ENCODE measurements at regions not wholly inside any gene's neighbourhood (a gene's known extent, or its start where the extent isn't known, plus 50 kb on each side); places are given as distances from the start of the nearest gene placed in this dataset.

GRCh38 chr7:46214526-46214925 lies 293.5 kb upstream of the IGFBP3 start:
- no peak for DNase-seq

- no peak for DNase-seq
These were observed 292.1 kb upstream of the IGFBP3 start for GRCh38 chr7:46213154-46213537.

- no peak for DNase-seq
These were observed 291.5 kb upstream of the IGFBP3 start for GRCh38 chr7:46212425-46213153.

GRCh38 chr7:46210467-46210866 lies 289.4 kb upstream of the IGFBP3 start:
- DNase-seq: no peak

- DNase-seq: no peak
These were observed 288.7 kb upstream of the IGFBP3 start for GRCh38 chr7:46209611-46210388.

GRCh38 chr7:46208635-46209525 lies 287.8 kb upstream of the IGFBP3 start:
- DNase-seq: no peak

- no peak for DNase-seq
These were observed 287.0 kb upstream of the IGFBP3 start for GRCh38 chr7:46207931-46208634.

- no peak for DNase-seq
These were observed 285.5 kb upstream of the IGFBP3 start for GRCh38 chr7:46206476-46207060.

- no peak for DNase-seq
These were observed 284.4 kb upstream of the IGFBP3 start for GRCh38 chr7:46205478-46205877.

- no peak for DNase-seq
These were observed 282.9 kb upstream of the IGFBP3 start for GRCh38 chr7:46203926-46204325.

GRCh38 chr7:46202379-46202778 lies 281.3 kb upstream of the IGFBP3 start:
- no peak for DNase-seq

GRCh38 chr7:46201961-46202360 lies 280.9 kb upstream of the IGFBP3 start:
- DNase-seq: no peak

- no peak for DNase-seq
These were observed 277.6 kb upstream of the IGFBP3 start for GRCh38 chr7:46198701-46199100.

GRCh38 chr7:46197785-46198540 lies 276.9 kb upstream of the IGFBP3 start:
- DNase-seq: no peak

- DNase-seq: no peak
These were observed 274.9 kb upstream of the IGFBP3 start for GRCh38 chr7:46195934-46196333.

- no peak for DNase-seq
These were observed 271.2 kb upstream of the IGFBP3 start for GRCh38 chr7:46192271-46192670.

- no peak for DNase-seq
These were observed 270.7 kb upstream of the IGFBP3 start for GRCh38 chr7:46191776-46192175.

GRCh38 chr7:46191296-46191695 lies 270.2 kb upstream of the IGFBP3 start:
- no peak for DNase-seq

GRCh38 chr7:46189255-46189790 lies 268.3 kb upstream of the IGFBP3 start:
- DNase-seq: no peak

- no peak for DNase-seq
These were observed 265.1 kb upstream of the IGFBP3 start for GRCh38 chr7:46186131-46186530.

GRCh38 chr7:46179061-46179610 lies 258.1 kb upstream of the IGFBP3 start:
- no peak for DNase-seq

Data from activated T-cell treated with anti-CD3 and anti-CD28 coated beads, Interleukin-2, amount 50 U/mL, for 48 hours (primary cell).